ENCODE measurements at regions not wholly inside any gene's neighbourhood (a gene's known extent, or its start where the extent isn't known, plus 50 kb on each side); places are given as distances from the start of the nearest gene placed in this dataset.

DNA sequence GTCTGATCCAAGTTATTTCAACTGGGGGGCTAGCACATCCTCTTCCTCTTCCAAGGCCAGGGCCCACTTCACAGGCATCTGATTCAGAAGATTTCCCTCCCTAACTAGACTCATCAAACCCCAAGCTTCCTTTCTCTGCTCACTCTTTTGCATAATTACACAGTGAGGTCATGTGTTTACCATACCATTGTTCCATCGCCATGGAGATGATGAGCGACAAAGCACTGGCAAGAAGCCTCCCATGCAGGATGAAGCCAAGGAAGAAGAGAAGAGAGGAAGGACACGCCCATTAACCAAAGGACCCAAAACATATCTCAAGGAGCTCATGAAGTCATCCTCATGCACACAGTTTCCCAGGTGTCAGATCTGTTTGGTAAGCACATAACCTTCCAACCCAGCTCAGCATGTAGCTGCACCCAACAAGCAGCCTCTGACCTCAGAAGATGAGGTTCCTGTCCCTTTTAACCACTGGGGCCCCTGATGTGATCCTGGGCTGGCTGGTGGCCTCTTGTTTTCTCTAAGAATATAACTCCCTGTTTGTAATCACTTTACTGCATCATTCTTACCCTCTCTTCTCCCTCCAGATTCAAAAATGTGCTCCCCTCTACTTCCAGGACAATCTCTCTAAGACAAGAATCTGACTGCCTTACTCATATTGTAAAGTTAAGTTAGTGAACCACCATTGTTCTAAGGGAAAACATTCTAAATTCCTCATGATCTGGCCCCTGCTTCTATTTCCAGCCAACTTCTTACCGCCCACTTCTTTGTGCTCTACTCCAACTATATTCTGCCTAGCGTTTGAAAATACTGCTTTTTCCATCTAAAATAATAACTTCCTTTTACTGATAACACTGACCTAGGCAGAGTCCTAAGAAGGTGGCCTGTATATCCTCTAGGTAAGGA is 190.1 kb downstream of the TTC32 start:
- no peak overlapping the region for H3K9ac ChIP-seq (ENCODE audit: low read length)
- no peaks in the 10 kb centered on the region for H3K36me3 ChIP-seq (ENCODE audit: control insufficient read depth, low read depth, low read length)
- no peaks in the 10 kb centered on the region for H3K4me1 ChIP-seq (ENCODE audit: control insufficient read depth, low read depth, low read length)
- H3K9me3 ChIP-seq (ENCODE audit: control insufficient read depth, low read depth, low read length) = no peaks in the 10 kb centered on the region
- no peaks in the 10 kb centered on the region for H3K27me3 ChIP-seq (ENCODE audit: control insufficient read depth, insufficient read depth, low read length)
- H3K27ac ChIP-seq (ENCODE audit: low read length) = no peak overlapping the region
- no peak overlapping the region for H3K4me3 ChIP-seq (ENCODE audit: low read length)

- no peaks in the 10 kb centered on the region for H3K27me3 ChIP-seq (ENCODE audit: control insufficient read depth, insufficient read depth, low read length)
These were observed 191.6 kb downstream of the TTC32 start for GRCh38 chr2:19710230-19710629.

DNA sequence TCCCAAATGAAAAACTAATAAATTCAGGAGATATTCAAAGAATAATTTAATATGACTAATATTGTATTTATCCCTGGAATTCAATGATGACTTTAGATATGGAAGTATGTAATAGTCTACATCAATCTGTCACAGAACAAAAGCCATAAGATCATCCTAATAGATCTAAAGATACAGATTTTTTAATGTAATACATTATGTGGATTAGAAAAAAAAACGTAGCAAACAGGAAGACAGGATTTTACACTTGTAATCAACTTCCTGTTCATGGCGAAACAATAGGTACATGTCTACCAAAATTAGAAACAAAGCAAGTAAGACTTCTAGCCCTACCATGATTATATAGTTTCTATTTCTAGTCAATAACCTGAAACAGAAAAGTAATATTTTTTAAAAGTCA is 192.2 kb downstream of the TTC32 start:
- no peaks in the 10 kb centered on the region for H3K9me3 ChIP-seq (ENCODE audit: control insufficient read depth, low read depth, low read length)
- no peaks in the 10 kb centered on the region for H3K4me1 ChIP-seq (ENCODE audit: control insufficient read depth, low read depth, low read length)
- no peak overlapping the region for H3K27ac ChIP-seq (ENCODE audit: low read length)
- H3K27me3 ChIP-seq (ENCODE audit: control insufficient read depth, insufficient read depth, low read length) = no peaks in the 10 kb centered on the region
- H3K4me3 ChIP-seq (ENCODE audit: low read length) = no peak overlapping the region
- H3K36me3 ChIP-seq (ENCODE audit: control insufficient read depth, low read depth, low read length) = no peaks in the 10 kb centered on the region
- no peak overlapping the region for H3K9ac ChIP-seq (ENCODE audit: low read length)

More at GRCh38 chr2:19710230-19710629, 191.6 kb downstream of the TTC32 start:
- H3K36me3 ChIP-seq (ENCODE audit: control insufficient read depth, low read depth, low read length) = no peaks in the 10 kb centered on the region
- no peaks in the 10 kb centered on the region for H3K4me1 ChIP-seq (ENCODE audit: control insufficient read depth, low read depth, low read length)
- H3K4me3 ChIP-seq (ENCODE audit: low read length) = no peak overlapping the region
- H3K9ac ChIP-seq (ENCODE audit: low read length) = no peak overlapping the region
- H3K27ac ChIP-seq (ENCODE audit: low read length) = no peak overlapping the region
- H3K9me3 ChIP-seq (ENCODE audit: control insufficient read depth, low read depth, low read length) = no peaks in the 10 kb centered on the region

- no peak overlapping the region for H3K4me3 ChIP-seq (ENCODE audit: low read length)
- no peaks in the 10 kb centered on the region for H3K27me3 ChIP-seq (ENCODE audit: control insufficient read depth, insufficient read depth, low read length)
- no peaks in the 10 kb centered on the region for H3K36me3 ChIP-seq (ENCODE audit: control insufficient read depth, low read depth, low read length)
- H3K9ac ChIP-seq (ENCODE audit: low read length) = no peak overlapping the region
- H3K27ac ChIP-seq (ENCODE audit: low read length) = no peak overlapping the region
- no peaks in the 10 kb centered on the region for H3K9me3 ChIP-seq (ENCODE audit: control insufficient read depth, low read depth, low read length)
- no peaks in the 10 kb centered on the region for H3K4me1 ChIP-seq (ENCODE audit: control insufficient read depth, low read depth, low read length)
These were observed 193.0 kb downstream of the TTC32 start for GRCh38 chr2:19708776-19709175.

GRCh38 chr2:19706332-19706731 is 195.5 kb downstream of the TTC32 start:
- H3K4me3 ChIP-seq (ENCODE audit: low read length) = no peak overlapping the region
- no peak overlapping the region for H3K27ac ChIP-seq (ENCODE audit: low read length)
- H3K27me3 ChIP-seq (ENCODE audit: control insufficient read depth, insufficient read depth, low read length) = no peaks in the 10 kb centered on the region
- H3K9ac ChIP-seq (ENCODE audit: low read length) = no peak overlapping the region
- no peaks in the 10 kb centered on the region for H3K9me3 ChIP-seq (ENCODE audit: control insufficient read depth, low read depth, low read length)
- H3K4me1 ChIP-seq (ENCODE audit: control insufficient read depth, low read depth, low read length) = no peaks in the 10 kb centered on the region
- no peaks in the 10 kb centered on the region for H3K36me3 ChIP-seq (ENCODE audit: control insufficient read depth, low read depth, low read length)

DNA sequence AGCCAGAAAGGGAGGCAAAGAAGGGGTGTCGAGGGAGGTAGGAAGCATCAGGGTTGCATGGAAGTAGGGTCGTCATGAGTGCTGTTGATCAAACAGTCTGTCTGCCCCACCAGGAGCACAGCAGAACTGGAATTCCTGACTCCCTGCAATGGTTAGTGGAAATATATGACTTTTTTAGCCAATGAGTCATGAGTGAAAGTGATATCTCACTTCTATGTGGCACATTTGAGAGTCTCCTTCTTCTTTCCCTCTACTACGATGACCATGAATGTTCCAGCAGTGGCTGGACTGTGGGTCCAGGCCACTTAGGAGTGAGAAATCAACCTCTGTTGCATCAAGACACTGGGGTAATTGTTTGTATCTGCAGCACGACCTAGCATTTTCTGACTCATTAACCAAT is 199.5 kb downstream of the TTC32 start:
- H3K4me3 ChIP-seq (ENCODE audit: low read length) = no peak overlapping the region
- no peaks in the 10 kb centered on the region for H3K27me3 ChIP-seq (ENCODE audit: control insufficient read depth, insufficient read depth, low read length)
- no peak overlapping the region for H3K27ac ChIP-seq (ENCODE audit: low read length)
- H3K4me1 ChIP-seq (ENCODE audit: control insufficient read depth, low read depth, low read length) = no peaks in the 10 kb centered on the region
- H3K36me3 ChIP-seq (ENCODE audit: control insufficient read depth, low read depth, low read length) = no peaks in the 10 kb centered on the region
- no peak overlapping the region for H3K9ac ChIP-seq (ENCODE audit: low read length)
- H3K9me3 ChIP-seq (ENCODE audit: control insufficient read depth, low read depth, low read length) = no peaks in the 10 kb centered on the region

GRCh38 chr2:19700861-19701585 is 200.8 kb downstream of the TTC32 start:
- no peak overlapping the region for H3K4me3 ChIP-seq (ENCODE audit: low read length)
- H3K27ac ChIP-seq (ENCODE audit: low read length) = no peak overlapping the region
- no peaks in the 10 kb centered on the region for H3K9me3 ChIP-seq (ENCODE audit: control insufficient read depth, low read depth, low read length)
- H3K27me3 ChIP-seq (ENCODE audit: control insufficient read depth, insufficient read depth, low read length) = no peaks in the 10 kb centered on the region
- H3K36me3 ChIP-seq (ENCODE audit: control insufficient read depth, low read depth, low read length) = no peaks in the 10 kb centered on the region
- no peaks in the 10 kb centered on the region for H3K4me1 ChIP-seq (ENCODE audit: control insufficient read depth, low read depth, low read length)
- no peak overlapping the region for H3K9ac ChIP-seq (ENCODE audit: low read length)

- Histone ChIP-seq H3K9me3 (ENCODE audit: control insufficient read depth, low read depth, low read length) (no peaks in the 10 kb centered on the region), H3K27me3 (ENCODE audit: control insufficient read depth, insufficient read depth, low read length) (no peaks in the 10 kb centered on the region), H3K27ac (ENCODE audit: low read length) (no peak overlapping the region), H3K4me3 (ENCODE audit: low read length) (no peak overlapping the region), H3K9ac (ENCODE audit: low read length) (no peak overlapping the region), H3K36me3 (ENCODE audit: control insufficient read depth, low read depth, low read length) (no peaks in the 10 kb centered on the region), H3K4me1 (ENCODE audit: control insufficient read depth, low read depth, low read length) (no peaks in the 10 kb centered on the region)
These were observed 204.7 kb downstream of the TTC32 start for GRCh38 chr2:19697131-19697530.

- H3K9ac ChIP-seq (ENCODE audit: low read length) = no peak overlapping the region
- H3K4me1 ChIP-seq (ENCODE audit: control insufficient read depth, low read depth, low read length) = no peaks in the 10 kb centered on the region
- H3K27me3 ChIP-seq (ENCODE audit: control insufficient read depth, insufficient read depth, low read length) = no peaks in the 10 kb centered on the region
- H3K36me3 ChIP-seq (ENCODE audit: control insufficient read depth, low read depth, low read length) = no peaks in the 10 kb centered on the region
- no peak overlapping the region for H3K27ac ChIP-seq (ENCODE audit: low read length)
- no peaks in the 10 kb centered on the region for H3K9me3 ChIP-seq (ENCODE audit: control insufficient read depth, low read depth, low read length)
- no peak overlapping the region for H3K4me3 ChIP-seq (ENCODE audit: low read length)
These were observed 206.1 kb downstream of the TTC32 start for GRCh38 chr2:19695706-19696105.

DNA sequence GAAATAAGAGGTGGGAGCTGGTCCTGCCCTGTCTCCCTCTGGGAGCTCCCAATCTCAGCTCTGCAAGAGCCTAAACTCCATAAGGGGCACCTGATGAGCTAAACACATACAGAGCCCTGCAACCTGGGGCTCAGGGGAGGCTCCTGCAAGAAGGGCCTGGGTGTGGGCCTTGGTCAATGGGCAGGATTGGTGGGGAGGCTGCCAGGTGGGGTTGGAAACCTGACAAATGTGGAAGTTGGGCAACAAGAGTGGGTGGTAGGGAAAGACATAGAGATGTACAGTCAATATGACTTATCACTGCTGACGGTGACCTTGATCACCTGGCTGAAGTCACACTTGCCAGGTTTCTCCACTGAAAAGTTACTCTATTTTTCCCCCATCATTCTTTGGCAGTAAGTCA is 209.9 kb downstream of the TTC32 start:
- Histone ChIP-seq H3K4me3 (ENCODE audit: low read length) (no peak overlapping the region), H3K9me3 (ENCODE audit: control insufficient read depth, low read depth, low read length) (no peaks in the 10 kb centered on the region), H3K27ac (ENCODE audit: low read length) (no peak overlapping the region), H3K36me3 (ENCODE audit: control insufficient read depth, low read depth, low read length) (no peaks in the 10 kb centered on the region), H3K27me3 (ENCODE audit: control insufficient read depth, insufficient read depth, low read length) (no peaks in the 10 kb centered on the region), H3K4me1 (ENCODE audit: control insufficient read depth, low read depth, low read length) (no peaks in the 10 kb centered on the region), H3K9ac (ENCODE audit: low read length) (no peak overlapping the region)

GRCh38 chr2:19690429-19690828 is 211.4 kb downstream of the TTC32 start:
- H3K36me3 ChIP-seq (ENCODE audit: control insufficient read depth, low read depth, low read length) = no peaks in the 10 kb centered on the region
- no peak overlapping the region for H3K9ac ChIP-seq (ENCODE audit: low read length)
- no peak overlapping the region for H3K4me3 ChIP-seq (ENCODE audit: low read length)
- H3K27me3 ChIP-seq (ENCODE audit: control insufficient read depth, insufficient read depth, low read length) = no peaks in the 10 kb centered on the region
- no peaks in the 10 kb centered on the region for H3K4me1 ChIP-seq (ENCODE audit: control insufficient read depth, low read depth, low read length)
- no peak overlapping the region for H3K27ac ChIP-seq (ENCODE audit: low read length)
- no peaks in the 10 kb centered on the region for H3K9me3 ChIP-seq (ENCODE audit: control insufficient read depth, low read depth, low read length)

Data from iPS-18a (cell line).